Aorta (tissue), 5 donors: ENCODE measurements at regions not wholly inside any gene's neighbourhood (a gene's known extent, or its start where the extent isn't known, plus 50 kb on each side); places are given as distances from the start of the nearest gene placed in this dataset.

ENCODE experiments used
- ATAC-seq: fragments of 200-7000 bp; cut with Tn5 transposase; one replicate; pipeline ENCODE4 v1.9.1; 2022; ENCODE audit warnings: moderate library complexity; ENCODE audit not compliant: low FRiP score
- DNase-seq, 2 donors: peaks; one replicate each; pipeline ENCODE4 v3.0.0-alpha.2; 2020
- H3K27ac ChIP-seq, 2 donors: one replicate each; pipeline ENCODE4 v1.5.1; 2013; ENCODE audit warnings: low read length in 2 of 2, mild to moderate bottlenecking in 2 of 2, moderate library complexity in 2 of 2, control low read depth in 1 of 2, inconsistent platforms in 1 of 2, low read depth in 1 of 2
- H3K27me3 ChIP-seq, 2 donors: one replicate each; pipeline ENCODE4 v1.6.1; 2013; ENCODE audit warnings: control low read depth in 1 of 2, low read length in 1 of 2, mild to moderate bottlenecking in 1 of 2, moderate library complexity in 1 of 2; ENCODE audit not compliant: insufficient read depth in 2 of 2, control insufficient read depth in 1 of 2
- H3K36me3 ChIP-seq, 2 donors: one replicate each; pipeline ENCODE4 v1.6.1; 2013; ENCODE audit warnings: control low read depth in 1 of 2, low read length in 1 of 2, mild to moderate bottlenecking in 1 of 2; ENCODE audit not compliant: insufficient read depth in 2 of 2, control insufficient read depth in 1 of 2
- H3K4me1 ChIP-seq, 2 donors: one replicate each; pipeline ENCODE4 v1.6.1; 2013; ENCODE audit warnings: low read length in 2 of 2, control low read depth in 1 of 2, mild to moderate bottlenecking in 1 of 2, moderate library complexity in 1 of 2; ENCODE audit not compliant: insufficient read depth in 2 of 2, control insufficient read depth in 1 of 2
- H3K4me3 ChIP-seq, 2 donors: one replicate each; pipeline ENCODE4 v1.5.1; 2013; ENCODE audit warnings: low read length in 2 of 2, control low read depth in 1 of 2, mild to moderate bottlenecking in 1 of 2
- H3K9me3 ChIP-seq: one replicate; pipeline ENCODE4 v1.6.1; 2013; ENCODE audit warnings: mild to moderate bottlenecking, low read length; ENCODE audit not compliant: control insufficient read depth
- WGBS, 2 donors: extraction: QIAGEN DNeasy Blood & Tissue Kit; methylation state at CpG; one replicate each; pipeline ENCODE4 v1.1.7; 2013; 5-methylcytosine and 5-hydroxymethylcytosine counted together
- intact Hi-C, 2 donors: fragments of 100-400 bp; cut with DNase I; formaldehyde crosslinking; loops; one replicate each; pipeline versions ENCODE4 v1.14.2 to v1.15.0; 2022
- donor health status: healthy with polysubstance abuse.
- donor health status: Bipolar disorder and iron deficiency.
- donor health status: DM: no; HTN: no; CAD: no.
- donor health status: DM: no; HTN: no; CAD: no.
- donor health status: DM: yes; HTN: yes; CAD: no.

DNA sequence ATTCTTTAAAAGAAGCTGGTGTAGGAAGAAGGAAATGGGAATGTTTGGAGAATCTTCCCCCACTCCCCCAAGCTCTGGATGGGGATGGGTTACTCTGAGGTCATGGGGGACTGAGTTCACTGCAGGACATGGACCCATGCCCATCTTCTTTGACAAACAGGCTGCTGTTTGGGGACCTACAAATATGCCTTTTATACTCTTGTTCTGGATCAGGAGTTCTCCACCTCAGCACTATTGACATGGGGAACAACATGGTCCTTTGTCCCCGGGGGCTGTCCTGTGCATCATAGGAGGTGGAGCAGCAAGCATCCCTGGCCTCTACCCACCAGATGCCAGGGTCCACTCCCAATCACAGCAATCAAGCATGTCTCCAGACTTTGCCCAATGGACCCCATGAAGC, 365.8 kb upstream of the C1orf174 start:
- ATAC-seq: no peak
- Histone ChIP-seq H3K27ac (no peak overlapping the region), H3K36me3 (no peaks in the 10 kb centered on the region), H3K4me1 (no peaks in the 10 kb centered on the region), H3K27me3 (no peaks in the 10 kb centered on the region), H3K4me3 (no peak overlapping the region), H3K9me3 (no peaks in the 10 kb centered on the region)
- no peak for DNase-seq
- intact Hi-C loops: no loop called here
- WGBS, 2 donors: 76 to 90% methylated on average over 1 of the region's 1 CpG

DNA sequence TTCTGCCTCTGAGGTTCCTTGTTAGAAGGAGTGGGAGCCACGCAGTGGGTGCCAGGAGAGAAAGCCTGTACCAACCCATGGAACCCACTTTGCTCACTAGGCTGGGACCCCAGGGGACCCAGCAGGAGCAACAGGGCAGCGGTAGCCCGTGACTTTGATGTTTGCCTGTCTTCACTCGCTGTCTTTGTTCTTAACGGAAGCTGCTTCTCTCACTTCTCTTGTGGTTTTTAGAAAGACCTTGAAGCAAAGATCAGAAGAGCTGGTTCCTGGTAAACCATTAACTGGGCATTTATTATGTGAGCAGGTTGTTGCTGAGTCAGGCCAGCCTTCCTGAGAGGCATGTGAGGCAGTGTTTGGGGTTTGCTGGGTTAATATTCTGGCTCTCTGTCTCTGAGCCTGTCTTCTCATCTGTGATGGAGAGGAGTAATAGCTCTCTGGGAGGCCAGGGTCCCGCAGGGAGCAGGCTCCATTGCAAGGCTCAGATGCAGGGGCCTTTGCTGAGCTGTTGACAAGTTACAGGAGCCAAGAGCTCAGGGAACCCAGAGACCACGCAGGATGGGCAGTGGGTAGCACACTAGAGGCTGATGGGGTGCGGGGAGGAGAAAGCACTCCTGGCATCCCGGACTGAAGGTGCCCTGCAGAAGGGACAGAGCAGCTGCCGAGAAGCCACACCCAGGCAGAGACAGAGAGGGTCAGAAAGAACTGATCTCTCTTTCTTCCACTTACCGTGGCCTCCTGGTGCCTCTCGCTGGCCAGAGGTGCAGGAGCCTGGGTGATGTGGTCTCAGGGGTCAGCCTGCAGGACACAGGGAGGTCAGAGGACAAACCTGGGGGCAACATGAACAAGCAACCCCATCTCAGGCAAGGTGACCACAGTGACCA, 367.5 kb upstream of the C1orf174 start:
- intact Hi-C loops: no loop called here
- H3K4me1 ChIP-seq: no peaks in the 10 kb centered on the region
- WGBS, 2 donors: 49 to 52% methylated on average over 12 of the region's 12 CpGs
- no peak for ATAC-seq
- no peak overlapping the region for H3K4me3 ChIP-seq
- no peaks in the 10 kb centered on the region for H3K36me3 ChIP-seq
- DNase-seq: no peak
- H3K27me3 ChIP-seq: no peaks in the 10 kb centered on the region
- no peak overlapping the region for H3K27ac ChIP-seq
- no peaks in the 10 kb centered on the region for H3K9me3 ChIP-seq

DNA sequence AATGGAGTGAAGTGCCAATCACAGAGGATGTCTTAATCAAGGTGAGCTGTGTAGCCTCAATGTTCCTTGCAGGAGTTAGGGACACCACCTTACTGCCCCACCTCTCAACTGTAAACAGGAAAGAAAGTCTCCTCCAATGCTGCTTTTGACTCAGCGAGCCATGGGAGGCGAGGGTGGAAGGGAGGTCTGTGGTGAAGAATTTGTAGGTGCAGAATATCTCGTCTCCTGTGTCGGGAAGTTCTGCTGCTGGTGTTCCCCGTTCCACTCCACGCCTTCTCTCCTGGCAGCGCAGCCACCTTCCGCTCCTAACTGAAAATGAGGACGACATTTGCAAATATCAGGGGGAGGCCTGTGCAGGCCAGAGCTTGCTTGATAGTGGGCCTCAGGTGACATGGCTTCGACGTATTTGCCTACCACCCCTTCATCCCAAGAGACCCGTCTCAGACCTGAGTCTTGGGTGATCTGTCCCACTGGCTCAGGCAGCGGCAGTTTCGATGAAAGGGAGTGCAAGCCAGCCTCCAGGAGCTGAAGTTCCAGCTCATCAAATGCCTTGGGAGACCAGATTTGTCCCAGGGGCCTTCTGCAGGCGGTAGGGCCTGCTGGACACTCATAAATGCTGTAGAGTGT, 368.3 kb upstream of the C1orf174 start:
- intact Hi-C loops: no loop called here
- no peaks in the 10 kb centered on the region for H3K36me3 ChIP-seq
- no peak overlapping the region for H3K4me3 ChIP-seq
- no peaks in the 10 kb centered on the region for H3K9me3 ChIP-seq
- WGBS, 2 donors: 77 to 79% methylated on average over 15 of the region's 15 CpGs
- H3K27me3 ChIP-seq: no peaks in the 10 kb centered on the region
- DNase-seq (no peak), ATAC-seq (no peak)
- H3K4me1 ChIP-seq: no peaks in the 10 kb centered on the region
- no peak overlapping the region for H3K27ac ChIP-seq

DNA sequence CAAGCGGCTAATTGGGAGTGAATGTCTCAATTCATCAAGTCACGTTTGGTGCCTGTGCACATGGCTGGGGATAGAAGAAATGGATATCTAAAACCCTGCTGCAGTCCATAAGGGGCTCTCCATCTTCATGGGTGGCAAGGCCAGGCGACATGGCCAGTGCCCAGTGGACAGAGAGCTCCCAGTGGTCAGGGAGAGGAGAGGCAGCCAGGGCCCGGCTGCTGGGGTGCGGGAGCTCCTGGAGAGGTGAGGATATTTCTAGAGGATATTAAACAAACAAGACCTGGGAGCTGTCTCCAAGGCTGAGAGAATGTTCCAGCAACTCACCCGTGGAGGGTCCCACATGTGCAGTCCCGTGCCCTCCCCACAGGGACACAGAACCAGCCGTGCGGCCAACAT, 368.8 kb upstream of the C1orf174 start:
- Histone ChIP-seq H3K27ac (no peak overlapping the region), H3K36me3 (no peaks in the 10 kb centered on the region), H3K4me3 (no peak overlapping the region), H3K9me3 (no peaks in the 10 kb centered on the region), H3K27me3 (no peaks in the 10 kb centered on the region), H3K4me1 (no peaks in the 10 kb centered on the region)
- DNase-seq (no peak), ATAC-seq (no peak)
- intact Hi-C loops: no loop called here
- 62 to 68% methylated on average over 9 of the region's 9 CpGs for WGBS, 2 donors

DNA sequence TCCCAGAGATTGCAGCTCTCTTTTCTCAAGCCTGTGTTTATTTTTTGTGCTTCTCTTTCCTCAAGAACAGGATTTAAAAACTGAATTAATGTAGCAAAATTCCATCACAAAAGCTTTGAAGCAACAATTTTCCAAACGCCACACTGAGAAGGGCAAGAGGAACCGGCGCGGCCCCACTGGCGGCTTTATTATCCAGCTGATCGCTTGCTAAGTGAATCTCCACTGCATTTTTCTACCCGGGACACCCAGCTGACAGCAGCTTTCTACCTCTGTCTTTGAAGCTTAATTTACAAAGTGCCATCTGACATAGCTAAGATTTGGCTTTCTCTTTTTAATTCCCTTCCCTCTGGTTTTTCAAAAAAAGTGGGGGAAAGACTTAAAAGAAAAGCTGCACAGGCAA, 369.3 kb upstream of the C1orf174 start:
- Histone ChIP-seq H3K4me1 (no peaks in the 10 kb centered on the region), H3K9me3 (no peaks in the 10 kb centered on the region), H3K27ac (no peak overlapping the region), H3K27me3 (no peaks in the 10 kb centered on the region), H3K36me3 (no peaks in the 10 kb centered on the region), H3K4me3 (no peak overlapping the region)
- ATAC-seq (no peak), DNase-seq (no peak)
- 49 to 55% methylated on average over 7 of the region's 7 CpGs for WGBS, 2 donors
- intact Hi-C loops: no loop called here

DNA sequence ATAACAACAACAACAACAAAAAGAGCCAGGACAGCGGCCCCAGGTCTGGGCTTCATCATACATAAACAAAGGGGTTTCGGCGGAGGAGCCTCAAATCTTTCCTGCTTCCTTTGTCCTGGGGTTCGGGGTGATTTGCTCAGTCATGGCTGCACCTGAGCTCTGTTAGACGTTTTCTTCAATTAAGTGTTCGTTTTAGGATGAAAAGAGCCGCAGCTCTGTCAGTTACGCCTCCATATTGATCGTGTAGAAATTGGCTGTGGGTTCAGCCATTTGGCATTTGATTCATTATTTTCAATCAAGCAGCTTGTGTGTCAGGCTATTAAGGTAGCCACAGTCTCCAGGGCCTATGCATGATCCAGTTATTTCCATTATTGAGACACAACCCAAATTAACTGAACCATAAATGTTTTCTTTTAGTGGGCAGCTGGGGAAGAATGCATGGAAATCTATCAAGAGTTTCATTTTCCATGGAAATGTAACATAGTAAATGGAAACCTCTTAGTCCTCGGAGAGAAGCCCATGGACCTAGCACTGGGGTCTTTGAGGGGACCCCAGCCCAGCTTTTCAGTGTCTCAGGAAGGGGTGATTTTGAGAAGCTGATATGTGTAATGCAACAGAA, 370.0 kb upstream of the C1orf174 start:
- Histone ChIP-seq H3K27me3 (no peaks in the 10 kb centered on the region), H3K27ac (no peak overlapping the region), H3K36me3 (no peaks in the 10 kb centered on the region), H3K4me3 (no peak overlapping the region), H3K9me3 (peaks cover 1% of the 10 kb centered on the region), H3K4me1 (no peaks in the 10 kb centered on the region)
- ATAC-seq (no peak), DNase-seq (no peak)
- intact Hi-C loops: no loop called here
- 73 to 78% methylated on average over 10 of the region's 10 CpGs for WGBS, 2 donors

DNA sequence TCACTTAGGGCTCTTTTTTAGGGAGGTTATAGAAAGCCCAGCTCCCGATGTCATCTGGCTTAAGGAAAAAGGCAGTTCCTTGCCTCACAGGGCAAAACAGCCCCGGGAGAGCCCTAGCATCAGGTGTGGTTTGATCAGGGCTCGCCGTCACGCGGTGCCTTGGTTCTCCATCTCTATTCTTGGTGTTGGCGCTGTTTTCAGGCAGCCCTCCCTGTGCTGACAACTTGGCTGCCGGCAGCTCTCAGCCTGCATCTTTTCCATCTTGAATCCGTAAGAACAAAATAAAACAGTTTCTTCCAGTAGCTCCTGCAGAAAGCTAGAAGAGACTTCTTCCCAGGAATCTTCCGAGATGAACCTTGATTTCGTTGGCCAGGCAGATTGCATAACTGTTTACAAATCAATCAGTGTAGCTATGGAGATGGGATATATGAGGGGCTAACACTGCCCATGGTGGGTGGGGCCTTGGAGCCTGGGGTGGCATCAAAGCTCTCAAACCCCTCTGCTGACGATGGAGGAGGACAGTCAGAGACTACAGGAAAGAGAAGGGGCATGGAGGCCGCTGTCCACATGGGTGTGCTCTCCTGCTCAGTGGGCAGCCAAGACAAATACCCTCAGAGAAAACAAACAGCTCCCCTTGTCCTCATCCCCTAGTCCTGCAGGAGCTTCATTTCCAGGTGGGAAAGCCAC, 370.7 kb upstream of the C1orf174 start:
- WGBS, 2 donors: 82 to 86% methylated on average over 13 of the region's 13 CpGs
- DNase-seq (no peak), ATAC-seq (no peak)
- H3K4me3 ChIP-seq: no peak overlapping the region
- no peaks in the 10 kb centered on the region for H3K4me1 ChIP-seq
- H3K27ac ChIP-seq: no peak overlapping the region
- no peaks in the 10 kb centered on the region for H3K27me3 ChIP-seq
- intact Hi-C loops: no loop called here
- no peaks in the 10 kb centered on the region for H3K36me3 ChIP-seq
- H3K9me3 ChIP-seq: peaks cover 6% of the 10 kb centered on the region

DNA sequence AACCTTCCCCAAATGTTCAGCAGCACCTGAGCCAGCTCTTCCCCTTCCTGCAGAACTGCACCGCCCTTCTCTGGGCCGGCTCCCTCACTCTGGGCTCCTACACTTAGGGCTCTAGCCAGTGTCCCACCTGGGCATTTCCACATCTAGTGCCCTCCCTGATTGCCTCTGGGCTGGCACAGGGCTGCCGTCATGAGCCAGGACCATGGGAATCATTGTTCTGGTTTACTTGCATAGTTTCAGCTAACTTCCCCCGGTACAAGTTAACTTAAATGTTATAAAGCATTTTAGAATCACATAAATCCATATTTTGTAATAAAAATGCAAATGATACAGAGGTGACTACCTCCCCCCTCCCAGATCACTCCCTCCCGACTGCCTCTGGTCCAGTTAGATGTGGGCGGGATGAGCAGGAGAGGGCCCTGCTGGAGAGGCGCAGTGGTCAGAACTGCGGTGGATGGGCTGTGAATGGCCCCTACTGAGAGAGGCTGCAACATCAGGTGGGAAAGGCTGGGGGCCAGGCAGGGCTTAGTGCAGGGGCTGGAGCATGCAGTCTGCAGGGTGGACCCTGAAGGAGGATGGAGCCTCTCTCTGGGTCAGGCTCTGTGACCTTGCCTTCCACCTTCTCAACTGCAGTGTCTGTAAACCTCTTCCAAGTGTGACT, 371.4 kb upstream of the C1orf174 start:
- 74 to 83% methylated on average over 8 of the region's 8 CpGs for WGBS, 2 donors
- Histone ChIP-seq H3K4me1 (no peaks in the 10 kb centered on the region), H3K27ac (no peak overlapping the region), H3K27me3 (no peaks in the 10 kb centered on the region), H3K36me3 (no peaks in the 10 kb centered on the region), H3K9me3 (peaks cover 6% of the 10 kb centered on the region), H3K4me3 (no peak overlapping the region)
- no peak for DNase-seq
- intact Hi-C loops: no loop called here
- ATAC-seq: no peak
